ENCODE measurements at regions not wholly inside any gene's neighbourhood (a gene's known extent, or its start where the extent isn't known, plus 50 kb on each side); places are given as distances from the start of the nearest gene placed in this dataset.

GRCh38 chr20:56805313-56805712 lies 176.2 kb downstream of the TFAP2C start:
- no peak for DNase-seq

GRCh38 chr20:56805966-56806365 lies 176.9 kb downstream of the TFAP2C start:
- no peak for DNase-seq

GRCh38 chr20:56806952-56807517 lies 177.9 kb downstream of the TFAP2C start:
- no peak for DNase-seq

- no peak for DNase-seq
Observed at GRCh38 chr20:56808117-56808725, 179.1 kb downstream of the TFAP2C start.

GRCh38 chr20:56808732-56809131 lies 179.6 kb downstream of the TFAP2C start:
- no peak for DNase-seq

- DNase-seq, result no peak
Observed at GRCh38 chr20:56809668-56810067, 180.6 kb downstream of the TFAP2C start.

GRCh38 chr20:56810141-56810540 lies 181.0 kb downstream of the TFAP2C start:
- DNase-seq, result no peak

GRCh38 chr20:56815796-56816195 lies 186.7 kb downstream of the TFAP2C start:
- no peak for DNase-seq

GRCh38 chr20:56816349-56816748 lies 187.2 kb downstream of the TFAP2C start:
- DNase-seq, result no peak

- DNase-seq, result no peak
Observed at GRCh38 chr20:56817780-56818675, 188.9 kb downstream of the TFAP2C start.

GRCh38 chr20:56820984-56821383 lies 191.9 kb downstream of the TFAP2C start:
- no peak for DNase-seq

GRCh38 chr20:56826306-56826704 lies 197.2 kb downstream of the TFAP2C start:
- DNase-seq, result no peak

GRCh38 chr20:56826705-56827665 lies 197.9 kb downstream of the TFAP2C start:
- no peak for DNase-seq

- no peak for DNase-seq
Observed at GRCh38 chr20:56827763-56828162, 198.7 kb downstream of the TFAP2C start.

- DNase-seq, result no peak
Observed at GRCh38 chr20:56828402-56828801, 199.3 kb downstream of the TFAP2C start.

- DNase-seq, result no peak
Observed at GRCh38 chr20:56829788-56830385, 200.8 kb downstream of the TFAP2C start.

- no peak for DNase-seq
Observed at GRCh38 chr20:56831795-56832194, 202.7 kb downstream of the TFAP2C start.

- no peak for DNase-seq
Observed at GRCh38 chr20:56833427-56833826, 204.3 kb downstream of the TFAP2C start.

GRCh38 chr20:56835829-56836550 lies 206.9 kb downstream of the TFAP2C start:
- DNase-seq, result no peak

GRCh38 chr20:56839222-56839621 lies 210.1 kb downstream of the TFAP2C start:
- DNase-seq, result no peak

- no peak for DNase-seq
Observed at GRCh38 chr20:56839786-56840185, 210.7 kb downstream of the TFAP2C start.
